ENCODE measurements at regions not wholly inside any gene's neighbourhood (a gene's known extent, or its start where the extent isn't known, plus 50 kb on each side); places are given as distances from the start of the nearest gene placed in this dataset.
"Not testable (repeated sequence)": the region's sequence is repeated elsewhere in the genome, so short reads cannot be mapped to it uniquely, and the experiment has no call there.

- Histone ChIP-seq H2AFZ (no peak overlapping the region), H3K4me3 (ENCODE audit: low read depth, low read length) (no peak overlapping the region), H3K27me3 (ENCODE audit: control insufficient read depth, insufficient read depth, low read length) (no peaks in the 10 kb centered on the region), H3K27ac (no peak overlapping the region), H3K4me2 (ENCODE audit: low read length) (no peak overlapping the region), H3K9ac (no peak overlapping the region), H3K9me3 (ENCODE audit: control insufficient read depth, low read length) (no peaks in the 10 kb centered on the region), H3K4me1 (no peaks in the 10 kb centered on the region), H3K79me2 (no peaks in the 10 kb centered on the region), H3K36me3 (ENCODE audit: control insufficient read depth, insufficient read depth, low read length) (no peaks in the 10 kb centered on the region)
- TF ChIP-seq CTCF (IDR thresholded peaks at IDR 0.05): no peak
Observed at GRCh38 chr20:40275738-40276137, 413.3 kb downstream of the MAFB start.

DNA sequence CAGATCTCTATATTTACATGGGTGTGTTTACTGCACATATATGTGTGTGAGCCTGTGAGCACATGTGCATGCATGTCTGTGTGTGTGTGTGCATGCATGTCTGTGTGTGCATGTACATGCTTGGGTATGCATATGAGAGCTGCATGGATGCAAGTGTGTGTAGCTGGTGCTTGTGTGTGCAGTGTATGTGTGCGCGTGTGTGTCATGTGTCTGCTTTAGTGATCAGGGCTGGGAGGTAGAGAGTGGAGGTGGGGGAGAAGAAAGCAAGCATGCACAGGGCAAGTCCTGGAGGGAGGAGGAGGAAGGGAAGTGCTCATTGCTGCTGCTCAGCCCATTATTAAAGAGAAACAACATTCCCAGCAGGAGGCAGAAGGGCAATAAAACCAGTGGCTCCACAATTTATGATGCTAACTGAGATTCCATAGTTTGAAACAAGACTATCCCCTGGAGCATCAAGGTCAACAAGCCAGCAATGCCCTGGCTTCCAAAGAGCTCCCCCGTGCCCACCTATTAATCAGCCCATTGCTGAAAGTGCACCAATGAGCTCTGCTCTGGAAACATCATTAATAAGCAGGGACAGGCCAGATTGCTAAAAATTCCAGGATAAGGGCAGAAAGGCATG is 414.0 kb downstream of the MAFB start:
- no peak overlapping the region for H3K4me2 ChIP-seq (ENCODE audit: low read length)
- H3K4me1 ChIP-seq: no peaks in the 10 kb centered on the region
- H3K9me3 ChIP-seq (ENCODE audit: control insufficient read depth, low read length): no peaks in the 10 kb centered on the region
- H2AFZ ChIP-seq: no peak overlapping the region
- no peaks in the 10 kb centered on the region for H3K36me3 ChIP-seq (ENCODE audit: control insufficient read depth, insufficient read depth, low read length)
- H3K27me3 ChIP-seq (ENCODE audit: control insufficient read depth, insufficient read depth, low read length): no peaks in the 10 kb centered on the region
- no peak overlapping the region for H3K9ac ChIP-seq
- no peaks in the 10 kb centered on the region for H3K79me2 ChIP-seq
- TF ChIP-seq CTCF (IDR thresholded peaks at IDR 0.05): no peak
- no peak overlapping the region for H3K27ac ChIP-seq
- H3K4me3 ChIP-seq (ENCODE audit: low read depth, low read length): no peak overlapping the region

- H3K79me2 ChIP-seq; H3K9ac ChIP-seq; H2AFZ ChIP-seq; H3K27me3 ChIP-seq (ENCODE audit: control insufficient read depth, insufficient read depth, low read length); H3K4me2 ChIP-seq (ENCODE audit: low read length); H3K36me3 ChIP-seq (ENCODE audit: control insufficient read depth, insufficient read depth, low read length); H3K27ac ChIP-seq; H3K4me3 ChIP-seq (ENCODE audit: low read depth, low read length); H3K9me3 ChIP-seq (ENCODE audit: control insufficient read depth, low read length): not testable (repeated sequence)
- H3K4me1 ChIP-seq: peaks cover 13% of the 10 kb centered on the region
Observed at GRCh38 chr20:40269274-40269673, 419.8 kb downstream of the MAFB start.

- Histone ChIP-seq H2AFZ (peak overlapping the region; percentile 74), H3K4me2 (ENCODE audit: low read length) (no peak overlapping the region), H3K9me3 (ENCODE audit: control insufficient read depth, low read length) (no peaks in the 10 kb centered on the region), H3K27me3 (ENCODE audit: control insufficient read depth, insufficient read depth, low read length) (no peaks in the 10 kb centered on the region), H3K4me1 (peaks cover 13% of the 10 kb centered on the region), H3K9ac (no peak overlapping the region), H3K4me3 (ENCODE audit: low read depth, low read length) (no peak overlapping the region), H3K27ac (no peak overlapping the region), H3K36me3 (ENCODE audit: control insufficient read depth, insufficient read depth, low read length) (no peaks in the 10 kb centered on the region), H3K79me2 (no peaks in the 10 kb centered on the region)
- TF ChIP-seq CTCF (IDR thresholded peaks at IDR 0.05): no peak
Observed at GRCh38 chr20:40268321-40269075, 420.5 kb downstream of the MAFB start.

GRCh38 chr20:40265825-40266533 is 423.1 kb downstream of the MAFB start:
- no peak overlapping the region for H3K4me2 ChIP-seq (ENCODE audit: low read length)
- H3K36me3 ChIP-seq (ENCODE audit: control insufficient read depth, insufficient read depth, low read length): no peaks in the 10 kb centered on the region
- H3K9ac ChIP-seq: no peak overlapping the region
- peaks cover 23% of the 10 kb centered on the region for H3K4me1 ChIP-seq
- no peaks in the 10 kb centered on the region for H3K79me2 ChIP-seq
- H2AFZ ChIP-seq: no peak overlapping the region
- no peak overlapping the region for H3K27ac ChIP-seq
- no peak overlapping the region for H3K4me3 ChIP-seq (ENCODE audit: low read depth, low read length)
- TF ChIP-seq CTCF (IDR thresholded peaks at IDR 0.05): peak; percentile 62
- H3K27me3 ChIP-seq (ENCODE audit: control insufficient read depth, insufficient read depth, low read length): no peaks in the 10 kb centered on the region
- no peaks in the 10 kb centered on the region for H3K9me3 ChIP-seq (ENCODE audit: control insufficient read depth, low read length)

Data from parathyroid adenoma (tissue), 2 donors.